ENCODE measurements at regions not wholly inside any gene's neighbourhood (a gene's known extent, or its start where the extent isn't known, plus 50 kb on each side); places are given as distances from the start of the nearest gene placed in this dataset.

- Mint-ChIP-seq H3K4me1 (ENCODE audit: insufficient read depth, unreplicated experiment) (peaks cover 6% of the 10 kb centered on the region), H3K36me3 (ENCODE audit: insufficient read depth, unreplicated experiment) (no peaks in the 10 kb centered on the region), H3K27me3 (ENCODE audit: insufficient read depth, unreplicated experiment) (peaks cover 20% of the 10 kb centered on the region), H3K9me3 (ENCODE audit: unreplicated experiment) (peaks cover 18% of the 10 kb centered on the region), H3K4me3 (ENCODE audit: unreplicated experiment) (no peak overlapping the region), H3K27ac (ENCODE audit: low read depth, unreplicated experiment) (no peak overlapping the region)
- ChIA-PET POLR2A (no interaction called here), CTCF (interaction anchor here (1.5 kb wide), 1 partner anchor 24 kb away, joined by 6 read pairs; no protein-coding TSS in a partner anchor)
- intact Hi-C loops (cut with micrococcal nuclease): no loop called here
- no peak for DNase-seq (ENCODE audit: unreplicated experiment)
- no TSS peak for BruUV-seq (replicated peaks)
- TF ChIP-seq CTCF (IDR thresholded peaks at IDR 0.05; ENCODE audit: unreplicated experiment): no peak
Observed at GRCh38 chr21:36606983-36607325, 92.0 kb upstream of the SIM2 start.

- CTCF ChIA-PET: interaction anchor here (2.0 kb wide), 1 partner anchor 22 kb away, joined by 6 read pairs; no protein-coding TSS in a partner anchor
- BruUV-seq (replicated peaks): no TSS peak
- DNase-seq (ENCODE audit: unreplicated experiment): no peak
- POLR2A ChIA-PET: no interaction called here
- Mint-ChIP-seq H3K27me3 (ENCODE audit: insufficient read depth, unreplicated experiment) (peaks cover 27% of the 10 kb centered on the region), H3K36me3 (ENCODE audit: insufficient read depth, unreplicated experiment) (no peaks in the 10 kb centered on the region), H3K27ac (ENCODE audit: low read depth, unreplicated experiment) (no peak overlapping the region), H3K4me1 (ENCODE audit: insufficient read depth, unreplicated experiment) (peaks cover 6% of the 10 kb centered on the region), H3K4me3 (ENCODE audit: unreplicated experiment) (no peak overlapping the region), H3K9me3 (ENCODE audit: unreplicated experiment) (peaks cover 18% of the 10 kb centered on the region)
- no peak for TF ChIP-seq CTCF (IDR thresholded peaks at IDR 0.05; ENCODE audit: unreplicated experiment)
- intact Hi-C loops (cut with micrococcal nuclease): no loop called here
Observed at GRCh38 chr21:36608041-36608896, 90.6 kb upstream of the SIM2 start.

GRCh38 chr21:36608897-36609225, 90.1 kb upstream of the SIM2 start:
- Mint-ChIP-seq H3K4me3 (ENCODE audit: unreplicated experiment) (no peak overlapping the region), H3K27ac (ENCODE audit: low read depth, unreplicated experiment) (no peak overlapping the region), H3K4me1 (ENCODE audit: insufficient read depth, unreplicated experiment) (peaks cover 6% of the 10 kb centered on the region), H3K9me3 (ENCODE audit: unreplicated experiment) (peaks cover 18% of the 10 kb centered on the region), H3K27me3 (ENCODE audit: insufficient read depth, unreplicated experiment) (peaks cover 32% of the 10 kb centered on the region), H3K36me3 (ENCODE audit: insufficient read depth, unreplicated experiment) (no peaks in the 10 kb centered on the region)
- TF ChIP-seq CTCF (IDR thresholded peaks at IDR 0.05; ENCODE audit: unreplicated experiment): no peak
- no TSS peak for BruUV-seq (replicated peaks)
- intact Hi-C loops (cut with micrococcal nuclease): no loop called here
- DNase-seq (ENCODE audit: unreplicated experiment): no peak
- CTCF ChIA-PET: interaction anchor here (2.0 kb wide), 1 partner anchor 21 kb away, joined by 6 read pairs; no protein-coding TSS in a partner anchor
- POLR2A ChIA-PET: no interaction called here

GRCh38 chr21:36609654-36610053, 89.3 kb upstream of the SIM2 start:
- peaks cover 38% of the 10 kb centered on the region for H3K27me3 Mint-ChIP-seq (ENCODE audit: insufficient read depth, unreplicated experiment)
- ChIA-PET POLR2A (no interaction called here), CTCF (interaction anchor here (1.5 to 2.0 kb wide), 2 partner anchors 21 kb away, joined by 6 to 10 read pairs; no protein-coding TSS in a partner anchor)

More at GRCh38 chr21:36609654-36610053, 89.3 kb upstream of the SIM2 start:
- BruUV-seq (replicated peaks): no TSS peak
- Mint-ChIP-seq H3K4me3 (ENCODE audit: unreplicated experiment) (no peak overlapping the region), H3K9me3 (ENCODE audit: unreplicated experiment) (peaks cover 18% of the 10 kb centered on the region), H3K36me3 (ENCODE audit: insufficient read depth, unreplicated experiment) (no peaks in the 10 kb centered on the region), H3K4me1 (ENCODE audit: insufficient read depth, unreplicated experiment) (peaks cover 6% of the 10 kb centered on the region), H3K27ac (ENCODE audit: low read depth, unreplicated experiment) (no peak overlapping the region)
- DNase-seq (ENCODE audit: unreplicated experiment): no peak
- no peak for TF ChIP-seq CTCF (IDR thresholded peaks at IDR 0.05; ENCODE audit: unreplicated experiment)
- intact Hi-C loops (cut with micrococcal nuclease): no loop called here

Data from MCF 10A (cell line).